Gastroesophageal sphincter (tissue), 4 donors: ENCODE measurements at regions not wholly inside any gene's neighbourhood (a gene's known extent, or its start where the extent isn't known, plus 50 kb on each side); places are given as distances from the start of the nearest gene placed in this dataset.
A peak's percentile ranks its signal among the peaks of the same experiment; 100 is the strongest.

ENCODE experiments used
- ATAC-seq: fragments of 150-250 bp; one replicate; pipeline ENCODE4 v1.9.1; 2016; ENCODE audit warnings: mild to moderate bottlenecking, moderate library complexity
- H3K27ac ChIP-seq, 4 donors: fragments of 200-600 bp; sonication (generic) in 3 of 4; 1 replicate in 3 of 4; 2 replicates in 1 of 4; pipeline ENCODE4 v1.5.1; 2016 to 2019
- H3K27me3 ChIP-seq: fragments of 200-600 bp; sonication (generic); one replicate; pipeline ENCODE4 v1.5.1; 2019
- H3K36me3 ChIP-seq, 2 donors: fragments of 200-600 bp; sonication (generic); one replicate each; pipeline ENCODE4 v1.5.1; 2019; ENCODE audit warnings: control low read depth in 1 of 2
- H3K4me1 ChIP-seq, 3 donors: fragments of 200-600 bp; sonication (generic); 1 replicate in 2 of 3; 2 replicates in 1 of 3; pipeline ENCODE4 v1.5.1; 2016 to 2019; ENCODE audit warnings: control low read depth in 2 of 3
- H3K4me3 ChIP-seq, 2 donors: fragments of 200-600 bp; sonication (generic); one replicate each; pipeline ENCODE4 v1.5.1; 2019; ENCODE audit warnings: mild to moderate bottlenecking in 1 of 2, moderate library complexity in 1 of 2
- H3K9me3 ChIP-seq, 3 donors: fragments of 200-600 bp; sonication (generic); one replicate each; pipeline ENCODE4 v1.5.1; 2017 to 2019; ENCODE audit warnings: control low read depth in 2 of 3
- CTCF ChIP-seq, 4 experiments: fragments of 200-600 bp in 2 of 4; fragments of 450-650 bp in 2 of 4; sonication (generic) in 1 of 4; IDR thresholded peaks; one replicate each; pipeline ENCODE4 v1.5.1; 2017 to 2019; ENCODE audit warnings: antibody characterized with exemption in 4 of 4, mild to moderate bottlenecking in 2 of 4, moderate library complexity in 2 of 4
- EP300 ChIP-seq: sonication (generic); formaldehyde crosslinking; IDR thresholded peaks from one replicate; pipeline ENCODE4 v1.6.1; 2017; ENCODE audit warnings: antibody characterized with exemption, mild to moderate bottlenecking
- POLR2A ChIP-seq, 2 donors: fragments of 450-650 bp; IDR thresholded peaks; one replicate each; pipeline ENCODE4 v1.6.1; 2017; ENCODE audit warnings: antibody characterized with exemption in 2 of 2, mild to moderate bottlenecking in 2 of 2, moderate library complexity in 1 of 2
- POLR2AphosphoS5 ChIP-seq: sonication (generic); formaldehyde crosslinking; IDR thresholded peaks from one replicate; pipeline ENCODE4 v1.6.1; 2017; ENCODE audit warnings: antibody characterized with exemption
- WGBS, 2 donors: methylation state at CpG; one replicate each; pipeline ENCODE4 v1.1.5; 2018; ENCODE audit warnings: low coverage in 1 of 2; 5-methylcytosine and 5-hydroxymethylcytosine counted together

GRCh38 chr15:95492388-95493070, 838.0 kb upstream of the NR2F2 start:
- H3K4me3 ChIP-seq, result no peak overlapping the region
- no peaks in the 10 kb centered on the region for H3K36me3 ChIP-seq
- TF ChIP-seq EP300 (no peak), POLR2AphosphoS5 (no peak), CTCF (IDR thresholded peaks at IDR 0.05) (no peak), POLR2A (IDR thresholded peaks at IDR 0.05) (no peak)
- WGBS, 2 donors, result 95 to 100% methylated on average over 2 to 5 of the region's 5 CpGs
- no peak for ATAC-seq
- H3K27me3 ChIP-seq, result no peaks in the 10 kb centered on the region
- H3K27ac ChIP-seq, result no peak overlapping the region
- H3K4me1 ChIP-seq, result no peaks in the 10 kb centered on the region
- H3K9me3 ChIP-seq, result no peaks in the 10 kb centered on the region

GRCh38 chr15:95494971-95495541, 835.4 kb upstream of the NR2F2 start:
- Histone ChIP-seq H3K27me3 (no peaks in the 10 kb centered on the region), H3K4me3 (no peak overlapping the region), H3K36me3 (no peaks in the 10 kb centered on the region), H3K27ac (no peak overlapping the region), H3K4me1 (no peaks in the 10 kb centered on the region), H3K9me3 (no peaks in the 10 kb centered on the region)
- no peak for ATAC-seq
- TF ChIP-seq CTCF (IDR thresholded peaks at IDR 0.05), result no peak
- TF ChIP-seq POLR2A (IDR thresholded peaks at IDR 0.05), result no peak
- peak; percentile 45 for TF ChIP-seq POLR2AphosphoS5
- no peak for TF ChIP-seq EP300
- WGBS, 2 donors, result 35 to 67% methylated on average over 1 to 9 of the region's 19 CpGs

- Histone ChIP-seq H3K4me3 (no peak overlapping the region), H3K27me3 (no peaks in the 10 kb centered on the region), H3K36me3 (no peaks in the 10 kb centered on the region), H3K9me3 (no peaks in the 10 kb centered on the region), H3K4me1 (no peaks in the 10 kb centered on the region), H3K27ac (no peak overlapping the region)
- 94 to 98% methylated on average over 8 to 11 of the region's 11 CpGs for WGBS, 2 donors
- TF ChIP-seq CTCF (IDR thresholded peaks at IDR 0.05) (no peak), POLR2A (IDR thresholded peaks at IDR 0.05) (no peak), POLR2AphosphoS5 (no peak), EP300 (no peak)
- no peak for ATAC-seq
Observed at GRCh38 chr15:95497634-95498033, 832.9 kb upstream of the NR2F2 start.

GRCh38 chr15:95498961-95499360, 831.5 kb upstream of the NR2F2 start:
- H3K4me1 ChIP-seq, result no peaks in the 10 kb centered on the region
- H3K27me3 ChIP-seq, result no peaks in the 10 kb centered on the region
- H3K9me3 ChIP-seq, result no peaks in the 10 kb centered on the region
- no peak overlapping the region for H3K4me3 ChIP-seq
- H3K36me3 ChIP-seq, result no peaks in the 10 kb centered on the region
- TF ChIP-seq CTCF (IDR thresholded peaks at IDR 0.05) (no peak), EP300 (no peak), POLR2A (IDR thresholded peaks at IDR 0.05) (no peak), POLR2AphosphoS5 (no peak)
- no peak overlapping the region for H3K27ac ChIP-seq
- ATAC-seq, result no peak

GRCh38 chr15:95499397-95499796, 831.1 kb upstream of the NR2F2 start:
- H3K27me3 ChIP-seq, result no peaks in the 10 kb centered on the region
- H3K4me3 ChIP-seq, result no peak overlapping the region
- H3K9me3 ChIP-seq, result no peaks in the 10 kb centered on the region
- H3K4me1 ChIP-seq, result no peaks in the 10 kb centered on the region
- no peak overlapping the region for H3K27ac ChIP-seq
- H3K36me3 ChIP-seq, result no peaks in the 10 kb centered on the region
- no peak for ATAC-seq
- no peak for TF ChIP-seq POLR2AphosphoS5
- no peak for TF ChIP-seq POLR2A (IDR thresholded peaks at IDR 0.05)
- TF ChIP-seq EP300, result no peak
- TF ChIP-seq CTCF (IDR thresholded peaks at IDR 0.05), result no peak
- 81% methylated on average over 3 of the region's 3 CpGs; no CpG with 5 or more reads in 1 of the 2 donors for WGBS, 2 donors
